Breast epithelium (tissue), 4 donors: ENCODE measurements at regions not wholly inside any gene's neighbourhood (a gene's known extent, or its start where the extent isn't known, plus 50 kb on each side); places are given as distances from the start of the nearest gene placed in this dataset.

Experiments
- DNase-seq, 2 donors: peaks; one replicate each; pipeline ENCODE4 v3.0.0-alpha.2; 2019; ENCODE audit warnings: low spot score in 2 of 2
- H3K27ac ChIP-seq, 2 donors: fragments of 200-600 bp; sonication (generic) in 1 of 2; one replicate each; pipeline ENCODE4 v1.5.1; 2016 to 2019; ENCODE audit warnings: mild to moderate bottlenecking in 1 of 2
- H3K27me3 ChIP-seq, 2 donors: fragments of 200-600 bp; sonication (generic) in 1 of 2; one replicate each; pipeline versions ENCODE4 v1.5.1 to v1.6.0; 2017 to 2019; ENCODE audit warnings: control low read depth in 1 of 2, mild to moderate bottlenecking in 1 of 2
- H3K36me3 ChIP-seq: fragments of 200-600 bp; one replicate; pipeline ENCODE4 v1.5.1; 2019
- H3K4me1 ChIP-seq, 2 donors: fragments of 200-600 bp; sonication (generic); one replicate each; pipeline ENCODE4 v1.5.1; 2016 to 2019; ENCODE audit warnings: control low read depth in 1 of 2
- H3K4me3 ChIP-seq, 3 donors: fragments of 200-600 bp; sonication (generic); 1 replicate in 2 of 3; 2 replicates in 1 of 3; pipeline ENCODE4 v1.5.1; 2016 to 2019; ENCODE audit warnings: mild to moderate bottlenecking in 3 of 3, moderate library complexity in 2 of 3
- H3K9me3 ChIP-seq, 2 donors: fragments of 200-600 bp; sonication (generic) in 1 of 2; one replicate each; pipeline ENCODE4 v1.5.1; 2016 to 2019; ENCODE audit warnings: control low read depth in 1 of 2
- CTCF ChIP-seq, 3 donors: fragments of 450-650 bp; IDR thresholded peaks; one replicate each; pipeline ENCODE4 v1.5.1; 2016 to 2017; ENCODE audit warnings: antibody characterized with exemption in 3 of 3, mild to moderate bottlenecking in 3 of 3, moderate library complexity in 3 of 3
- POLR2A ChIP-seq: fragments of 450-650 bp; IDR thresholded peaks from one replicate; pipeline ENCODE4 v1.6.1; 2016; ENCODE audit warnings: antibody characterized with exemption, mild to moderate bottlenecking, moderate library complexity
- POLR2AphosphoS5 ChIP-seq, 3 donors: sonication (generic); formaldehyde crosslinking; IDR thresholded peaks; one replicate each; pipeline ENCODE4 v1.6.1; 2017; ENCODE audit warnings: antibody characterized with exemption in 3 of 3
- intact Hi-C: fragments of 100-400 bp; cut with DNase I; formaldehyde crosslinking; loops from one replicate; pipeline ENCODE4 v1.15.1; 2023; ENCODE audit warnings: low total_unique reads

DNA sequence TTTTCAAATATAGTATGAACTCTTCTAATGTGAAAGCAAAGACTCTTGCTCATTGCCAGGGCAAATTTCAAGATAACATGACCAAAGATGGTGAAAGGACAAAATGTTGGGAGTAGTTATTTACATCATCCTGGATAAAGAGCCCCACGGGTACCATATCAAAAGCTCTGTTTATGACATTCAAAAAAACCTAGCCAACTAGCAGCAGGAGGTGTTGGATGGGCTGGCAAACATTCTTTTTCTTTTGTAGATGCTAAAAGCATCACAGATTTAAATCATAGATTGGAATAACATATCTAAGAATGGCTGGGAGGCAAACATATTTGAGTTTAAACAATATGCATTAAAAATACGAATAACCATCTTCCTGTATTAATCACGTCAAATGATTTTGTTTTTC, 153.5 kb downstream of the ICOS start:
- TF ChIP-seq POLR2A (no peak), POLR2AphosphoS5 (IDR thresholded peaks at IDR 0.05) (no peak), CTCF (IDR thresholded peaks at IDR 0.05) (no peak)
- intact Hi-C loops, result loop anchor here (10.0 kb wide), 1 partner anchor 885 kb away; no protein-coding TSS in a partner anchor
- no peak for DNase-seq
- no peaks in the 10 kb centered on the region for H3K36me3 ChIP-seq
- no peaks in the 10 kb centered on the region for H3K4me1 ChIP-seq
- no peaks in the 10 kb centered on the region for H3K27me3 ChIP-seq
- peaks cover 0 to 14% of the 10 kb centered on the region in 2 donors for H3K9me3 ChIP-seq
- H3K27ac ChIP-seq, result no peak overlapping the region
- H3K4me3 ChIP-seq, result no peak overlapping the region

GRCh38 chr2:204104811-204105210, 168.2 kb downstream of the ICOS start:
- DNase-seq, result no peak
- H3K27ac ChIP-seq, result no peak overlapping the region
- TF ChIP-seq POLR2AphosphoS5 (IDR thresholded peaks at IDR 0.05), result no peak
- no peak for TF ChIP-seq CTCF (IDR thresholded peaks at IDR 0.05)
- no peak for TF ChIP-seq POLR2A

GRCh38 chr2:204108330-204108751, 171.8 kb downstream of the ICOS start:
- TF ChIP-seq POLR2AphosphoS5 (IDR thresholded peaks at IDR 0.05) (no peak), CTCF (IDR thresholded peaks at IDR 0.05) (peak in 1 of 3 donors; percentile 24), POLR2A (no peak)
- H3K36me3 ChIP-seq, result no peaks in the 10 kb centered on the region
- no peak for DNase-seq
- no peak overlapping the region for H3K4me3 ChIP-seq
- intact Hi-C loops, result no loop called here
- no peak overlapping the region for H3K27ac ChIP-seq
- H3K4me1 ChIP-seq, result no peaks in the 10 kb centered on the region
- no peaks in the 10 kb centered on the region for H3K27me3 ChIP-seq
- no peaks in the 10 kb centered on the region for H3K9me3 ChIP-seq

More at GRCh38 chr2:204104811-204105210, 168.2 kb downstream of the ICOS start:
- no peaks in the 10 kb centered on the region for H3K9me3 ChIP-seq
- H3K36me3 ChIP-seq, result no peaks in the 10 kb centered on the region
- H3K4me1 ChIP-seq, result no peaks in the 10 kb centered on the region
- no peaks in the 10 kb centered on the region for H3K27me3 ChIP-seq
- H3K4me3 ChIP-seq, result no peak overlapping the region
- intact Hi-C loops, result no loop called here

DNA sequence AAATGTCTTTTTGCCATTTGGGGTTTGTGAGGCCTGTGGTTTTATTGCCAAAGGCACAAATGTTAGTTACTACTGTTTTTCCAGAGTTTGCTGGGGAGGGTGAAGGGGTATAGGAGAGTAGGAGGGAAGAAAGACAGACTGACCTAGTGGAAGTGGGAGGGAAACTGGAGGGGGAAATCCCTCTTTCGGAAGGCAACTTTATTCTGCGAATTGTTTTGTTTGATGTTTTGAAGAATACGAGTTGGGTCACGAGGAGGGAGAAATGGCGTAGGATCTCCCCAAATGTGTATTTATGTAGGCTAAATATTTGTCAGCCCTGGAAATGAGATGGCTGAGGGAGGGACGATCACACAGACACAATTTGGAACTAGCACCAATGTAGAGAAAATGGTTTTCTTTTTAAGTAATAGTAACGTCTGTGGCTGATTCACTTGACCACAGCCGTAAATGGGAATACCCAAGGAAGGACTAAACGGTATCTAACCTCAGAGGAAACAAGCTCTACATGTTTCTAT, 172.3 kb downstream of the ICOS start:
- H3K4me1 ChIP-seq, result no peaks in the 10 kb centered on the region
- DNase-seq, result no peak
- intact Hi-C loops, result no loop called here
- H3K27ac ChIP-seq, result peak overlapping the region in 1 of 2 donors; percentile 59
- H3K4me3 ChIP-seq, result no peak overlapping the region
- TF ChIP-seq POLR2A, result no peak
- TF ChIP-seq CTCF (IDR thresholded peaks at IDR 0.05), result no peak
- no peak for TF ChIP-seq POLR2AphosphoS5 (IDR thresholded peaks at IDR 0.05)
- no peaks in the 10 kb centered on the region for H3K9me3 ChIP-seq
- no peaks in the 10 kb centered on the region for H3K27me3 ChIP-seq
- H3K36me3 ChIP-seq, result no peaks in the 10 kb centered on the region

GRCh38 chr2:204109681-204110080, 173.1 kb downstream of the ICOS start:
- intact Hi-C loops, result loop anchor here (5.0 kb wide), 1 partner anchor 867 kb away; no protein-coding TSS in a partner anchor
- Histone ChIP-seq H3K4me3 (no peak overlapping the region), H3K36me3 (no peaks in the 10 kb centered on the region), H3K4me1 (no peaks in the 10 kb centered on the region), H3K9me3 (no peaks in the 10 kb centered on the region), H3K27ac (peak overlapping the region; percentile 65 to 68), H3K27me3 (no peaks in the 10 kb centered on the region)
- peak in 1 of 2 donors; percentile 77 for DNase-seq
- TF ChIP-seq POLR2A, result no peak
- TF ChIP-seq CTCF (IDR thresholded peaks at IDR 0.05), result no peak
- no peak for TF ChIP-seq POLR2AphosphoS5 (IDR thresholded peaks at IDR 0.05)
